Bronchial epithelial cell (primary cell): ENCODE measurements at regions not wholly inside any gene's neighbourhood (a gene's known extent, or its start where the extent isn't known, plus 50 kb on each side); places are given as distances from the start of the nearest gene placed in this dataset.

ENCODE experiments used
- DNase-seq: peaks from one replicate; pipeline ENCODE4 v3.0.0-alpha.2; 2010; ENCODE audit warnings: low read depth
- FAIRE-seq: peaks from 2 replicates; lab custom pipeline; 2011; peaks lifted over from hg19 to GRCh38; lab: Jason Lieb, UNC
- H3K27me3 ChIP-seq: 2 replicates; pipeline ENCODE4 v1.5.1; 2011; ENCODE audit warnings: low read length; ENCODE audit not compliant: control insufficient read depth, insufficient read depth
- H3K36me3 ChIP-seq: 2 replicates; pipeline ENCODE4 v1.5.1; 2011; ENCODE audit warnings: low read length; ENCODE audit not compliant: control insufficient read depth, insufficient read depth
- H3K4me3 ChIP-seq: 2 replicates; pipeline ENCODE4 v1.5.1; 2011; ENCODE audit warnings: mild to moderate bottlenecking, low read depth, low read length, control low read depth
- CTCF ChIP-seq: IDR thresholded peaks from 2 replicates; pipeline ENCODE4 v1.5.1; 2011; ENCODE audit warnings: mild to moderate bottlenecking, moderate library complexity, low read length, control low read depth, inconsistent platforms; ENCODE audit not compliant: insufficient read depth, severe bottlenecking

- Histone ChIP-seq H3K36me3 (no peaks in the 10 kb centered on the region), H3K27me3 (no peaks in the 10 kb centered on the region), H3K4me3 (no peak overlapping the region)
- no peak for TF ChIP-seq CTCF
- FAIRE-seq = no peak
- DNase-seq = no peak
Observed at GRCh38 chr9:19651681-19652080, 137.2 kb downstream of the SLC24A2 start.

GRCh38 chr9:19650312-19650711, 138.5 kb downstream of the SLC24A2 start:
- TF ChIP-seq CTCF = no peak
- FAIRE-seq (no peak), DNase-seq (no peak)
- Histone ChIP-seq H3K4me3 (no peak overlapping the region), H3K36me3 (no peaks in the 10 kb centered on the region), H3K27me3 (no peaks in the 10 kb centered on the region)

- H3K36me3 ChIP-seq = no peaks in the 10 kb centered on the region
- no peak overlapping the region for H3K4me3 ChIP-seq
- no peak for TF ChIP-seq CTCF
- no peak for DNase-seq
- no peaks in the 10 kb centered on the region for H3K27me3 ChIP-seq
- FAIRE-seq = no peak
Observed at GRCh38 chr9:19649336-19650041, 139.3 kb downstream of the SLC24A2 start.

GRCh38 chr9:19648672-19649071, 140.2 kb downstream of the SLC24A2 start:
- FAIRE-seq (no peak), DNase-seq (no peak)
- no peak for TF ChIP-seq CTCF
- H3K27me3 ChIP-seq = no peaks in the 10 kb centered on the region
- H3K4me3 ChIP-seq = no peak overlapping the region
- no peaks in the 10 kb centered on the region for H3K36me3 ChIP-seq

- FAIRE-seq (no peak), DNase-seq (peak; percentile 65)
- Histone ChIP-seq H3K4me3 (no peak overlapping the region), H3K27me3 (no peaks in the 10 kb centered on the region), H3K36me3 (no peaks in the 10 kb centered on the region)
- no peak for TF ChIP-seq CTCF
Observed at GRCh38 chr9:19643875-19644274, 145.0 kb downstream of the SLC24A2 start.

- Histone ChIP-seq H3K27me3 (no peaks in the 10 kb centered on the region), H3K4me3 (no peak overlapping the region), H3K36me3 (no peaks in the 10 kb centered on the region)
- no peak for TF ChIP-seq CTCF
- FAIRE-seq (no peak), DNase-seq (no peak)
Observed at GRCh38 chr9:19642256-19642655, 146.6 kb downstream of the SLC24A2 start.
